B cell (primary cell): ENCODE measurements at regions not wholly inside any gene's neighbourhood (a gene's known extent, or its start where the extent isn't known, plus 50 kb on each side); places are given as distances from the start of the nearest gene placed in this dataset.

Experiments
- ATAC-seq: fragments of 200-7000 bp; cut with Tn5 transposase; one replicate; pipeline ENCODE4 v1.10.0; 2021; ENCODE audit warnings: low read depth, mild to moderate bottlenecking, moderate number of reproducible peaks, moderate library complexity
- CTCF ChIA-PET: fragments of 350-600 bp; sonication (Branson Sonifier 250); formaldehyde crosslinking; loops from one replicate; lab custom pipeline; 2021; ENCODE audit warnings: antibody characterized with exemption, inconsistent platforms; lab: Charles Lee
- POLR2A ChIA-PET: fragments of 350-600 bp; sonication (Branson Sonifier 250); formaldehyde crosslinking; loops from one replicate; lab custom pipeline; 2021; ENCODE audit warnings: antibody characterized with exemption; lab: Charles Lee
- DNase-seq: peaks from one replicate; pipeline ENCODE4 v3.0.0; 2013
- H2AFZ ChIP-seq: 2 replicates; pipeline ENCODE4 v1.6.1; 2012; ENCODE audit warnings: mild to moderate bottlenecking, low read depth, low read length; ENCODE audit not compliant: insufficient read depth, poor library complexity, severe bottlenecking
- H3K27ac ChIP-seq, 2 donors: 1 replicate in 1 of 2; 2 replicates in 1 of 2; pipeline ENCODE4 v1.5.1; 2012 to 2013; ENCODE audit warnings: low read length in 2 of 2, mild to moderate bottlenecking in 2 of 2, moderate library complexity in 1 of 2
- H3K27me3 ChIP-seq, 4 experiments: fragments of 200-600 bp in 1 of 4; sonication (generic) in 1 of 4; replicated peaks in 1 of 4; 1 replicate in 2 of 4; 2 replicates in 2 of 4; pipeline versions ENCODE4 v1.6.1 to v1.7.0; 2013 to 2016; ENCODE audit warnings: low read length in 3 of 4, mild to moderate bottlenecking in 2 of 4, mixed read lengths in 1 of 4, moderate library complexity in 1 of 4; ENCODE audit not compliant: insufficient read depth in 4 of 4, control insufficient read depth in 3 of 4; ENCODE audit errors: control extremely low read depth in 1 of 4
- H3K36me3 ChIP-seq, 2 experiments: replicated peaks in 1 of 2; 1 replicate in 1 of 2; 2 replicates in 1 of 2; pipeline versions ENCODE4 v1.6.1 to v1.7.1; 2013; ENCODE audit warnings: low read length in 1 of 2; ENCODE audit not compliant: insufficient read depth in 2 of 2, control insufficient read depth in 1 of 2; ENCODE audit errors: control extremely low read depth in 1 of 2, extremely low read depth in 1 of 2
- H3K4me1 ChIP-seq, 2 donors: fragments of 200-600 bp in 1 of 2; sonication (generic) in 1 of 2; 1 replicate in 1 of 2; 2 replicates in 1 of 2; pipeline versions ENCODE4 v1.5.1 to v1.6.1; 2013 to 2017; ENCODE audit warnings: low read length in 2 of 2; ENCODE audit not compliant: control insufficient read depth in 2 of 2, insufficient read depth in 2 of 2
- H3K4me2 ChIP-seq: replicated peaks from 2 replicates; pipeline ENCODE3; 2012; ENCODE audit warnings: mild to moderate bottlenecking, low read depth, low read length; ENCODE audit not compliant: poor library complexity, severe bottlenecking
- H3K4me3 ChIP-seq, 5 experiments: fragments of 200-600 bp in 1 of 5; sonication (generic) in 1 of 5; 1 replicate in 3 of 5; 2 replicates in 2 of 5; pipeline versions ENCODE4 v1.5.1 to v1.7.0; 2011 to 2016; ENCODE audit warnings: low read length in 4 of 5, mild to moderate bottlenecking in 4 of 5, low read depth in 2 of 5, control low read depth in 1 of 5, moderate library complexity in 1 of 5; ENCODE audit not compliant: insufficient read depth in 1 of 5; ENCODE audit errors: control extremely low read depth in 1 of 5, extremely low read depth in 1 of 5
- H3K79me2 ChIP-seq: fragments of 200-600 bp; sonication (generic); one replicate; pipeline ENCODE4 v1.6.0; 2016; ENCODE audit warnings: low read length; ENCODE audit not compliant: control insufficient read depth, insufficient read depth
- H3K9ac ChIP-seq: fragments of 200-600 bp; sonication (generic); 2 replicates; pipeline ENCODE4 v1.6.1; 2017; ENCODE audit warnings: mild to moderate bottlenecking, low read length, moderate library complexity
- H3K9me3 ChIP-seq, 3 donors: one replicate each; pipeline versions ENCODE4 v1.6.1 to v1.7.1; 2013; ENCODE audit warnings: low read length in 2 of 3; ENCODE audit not compliant: control insufficient read depth in 2 of 3, insufficient read depth in 1 of 3; ENCODE audit errors: control extremely low read depth in 1 of 3
- H4K20me1 ChIP-seq: 2 replicates; pipeline ENCODE4 v1.6.0; 2012; ENCODE audit warnings: mild to moderate bottlenecking, low read length; ENCODE audit not compliant: insufficient read depth, control insufficient read depth, poor library complexity, severe bottlenecking
- H3K27ac Mint-ChIP-seq: one replicate; pipeline ENCODE4 v1.8.0; 2021; ENCODE audit warnings: mixed read lengths
- H3K27me3 Mint-ChIP-seq: one replicate; pipeline ENCODE4 v1.8.0; 2021; ENCODE audit warnings: mixed read lengths
- H3K4me1 Mint-ChIP-seq: one replicate; pipeline ENCODE4 v1.8.0; 2021; ENCODE audit warnings: mixed read lengths
- H3K4me3 Mint-ChIP-seq: one replicate; pipeline ENCODE4 v1.8.0; 2021; ENCODE audit warnings: mixed read lengths
- H3K9me3 Mint-ChIP-seq: one replicate; pipeline ENCODE4 v1.8.0; 2022; ENCODE audit warnings: mixed read lengths; ENCODE audit not compliant: insufficient read depth
- EZH2 ChIP-seq: IDR thresholded peaks from 2 replicates; pipeline ENCODE4 v1.6.1; 2012; ENCODE audit warnings: borderline replicate concordance, low read depth, mild to moderate bottlenecking, moderate library complexity, low read length; ENCODE audit not compliant: insufficient read depth, poor library complexity, severe bottlenecking
- WGBS: methylation state at CpG from one replicate; pipeline ENCODE4 v1.1.5; 2013; ENCODE audit warnings: missing lambda C conversion rate; ENCODE audit not compliant: insufficient coverage; 5-methylcytosine and 5-hydroxymethylcytosine counted together
- intact Hi-C: fragments of 100-400 bp; cut with micrococcal nuclease; formaldehyde crosslinking; loops from one replicate; pipeline ENCODE4 v1.10.0; 2022
- TF ChIP-seq, protein P1 (sequence below): fragments of 200-600 bp; IDR thresholded peaks from one replicate; pipeline ENCODE4 v1.8.0; 2022; ENCODE audit warnings: antibody characterized with exemption, mild to moderate bottlenecking

DNA sequence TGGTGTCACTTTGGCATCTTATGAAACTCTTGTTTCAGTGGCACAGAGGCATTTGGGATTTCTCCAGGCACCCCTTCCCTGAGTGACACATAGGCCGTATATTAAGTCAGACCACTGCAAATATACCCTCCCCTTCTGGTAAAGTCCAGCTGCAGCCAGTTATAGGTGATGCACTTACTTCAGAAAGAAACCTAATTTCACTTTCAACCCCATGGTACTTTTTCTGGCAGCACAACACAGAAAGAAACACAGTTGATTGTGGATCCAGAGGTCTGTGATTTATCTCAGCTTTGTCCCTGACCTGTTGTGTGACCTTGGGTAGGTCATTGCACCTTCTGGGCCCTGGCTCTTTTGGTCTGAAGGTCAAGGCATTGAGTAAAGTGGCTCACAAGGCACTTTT lies 173.2 kb downstream of the BUB3 start:
- ChIA-PET CTCF (no interaction called here), POLR2A (no interaction called here)
- DNase-seq (no peak), ATAC-seq (no peak)
- Histone ChIP-seq H3K4me1 (no peaks in the 10 kb centered on the region), H3K9ac (no peak overlapping the region), H3K27ac (no peak overlapping the region), H2AFZ (no peak overlapping the region), H3K79me2 (no peaks in the 10 kb centered on the region), H4K20me1 (no peaks in the 10 kb centered on the region), H3K4me2 (no peak overlapping the region), H3K36me3 (no peaks in the 10 kb centered on the region), H3K4me3 (no peak overlapping the region), H3K27me3 (peaks cover 0 to 8% (median 0%) of the 10 kb centered on the region in 4 experiments), H3K9me3 (peaks cover 0 to 3% (median 0%) of the 10 kb centered on the region in 3 donors)
- H3K27ac Mint-ChIP-seq, result no peak overlapping the region
- H3K4me1 Mint-ChIP-seq, result no peaks in the 10 kb centered on the region
- peaks cover 2% of the 10 kb centered on the region for H3K9me3 Mint-ChIP-seq
- WGBS, result 78% methylated on average over 1 of the region's 1 CpG
- H3K27me3 Mint-ChIP-seq, result peaks cover 32% of the 10 kb centered on the region
- TF ChIP-seq EZH2, result no peak
- TF ChIP-seq, protein P1, sequence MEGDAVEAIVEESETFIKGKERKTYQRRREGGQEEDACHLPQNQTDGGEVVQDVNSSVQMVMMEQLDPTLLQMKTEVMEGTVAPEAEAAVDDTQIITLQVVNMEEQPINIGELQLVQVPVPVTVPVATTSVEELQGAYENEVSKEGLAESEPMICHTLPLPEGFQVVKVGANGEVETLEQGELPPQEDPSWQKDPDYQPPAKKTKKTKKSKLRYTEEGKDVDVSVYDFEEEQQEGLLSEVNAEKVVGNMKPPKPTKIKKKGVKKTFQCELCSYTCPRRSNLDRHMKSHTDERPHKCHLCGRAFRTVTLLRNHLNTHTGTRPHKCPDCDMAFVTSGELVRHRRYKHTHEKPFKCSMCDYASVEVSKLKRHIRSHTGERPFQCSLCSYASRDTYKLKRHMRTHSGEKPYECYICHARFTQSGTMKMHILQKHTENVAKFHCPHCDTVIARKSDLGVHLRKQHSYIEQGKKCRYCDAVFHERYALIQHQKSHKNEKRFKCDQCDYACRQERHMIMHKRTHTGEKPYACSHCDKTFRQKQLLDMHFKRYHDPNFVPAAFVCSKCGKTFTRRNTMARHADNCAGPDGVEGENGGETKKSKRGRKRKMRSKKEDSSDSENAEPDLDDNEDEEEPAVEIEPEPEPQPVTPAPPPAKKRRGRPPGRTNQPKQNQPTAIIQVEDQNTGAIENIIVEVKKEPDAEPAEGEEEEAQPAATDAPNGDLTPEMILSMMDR, result no peak
- no peak overlapping the region for H3K4me3 Mint-ChIP-seq
- intact Hi-C loops, result no loop called here

DNA sequence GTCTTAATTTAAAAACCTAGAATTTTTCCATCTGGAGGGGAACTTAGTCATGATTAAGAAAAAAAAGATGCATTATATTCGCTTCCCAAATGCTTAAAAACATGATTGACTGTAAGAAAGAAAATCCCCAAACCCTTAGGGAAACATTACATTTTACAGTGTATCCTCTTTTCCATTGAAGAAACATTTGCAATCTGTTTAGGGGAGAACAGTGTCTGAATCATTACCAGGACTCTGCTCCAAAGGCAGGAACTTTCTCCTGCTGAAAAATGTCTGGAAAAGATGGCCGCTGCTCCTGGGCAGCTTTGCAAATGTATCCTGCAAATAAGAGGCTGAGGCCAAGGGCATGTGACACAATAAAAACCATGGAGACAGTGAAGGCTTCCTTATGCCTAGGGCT lies 173.7 kb downstream of the BUB3 start:
- Histone ChIP-seq H3K79me2 (no peaks in the 10 kb centered on the region), H3K4me1 (no peaks in the 10 kb centered on the region), H3K27me3 (peaks cover 0 to 8% (median 0%) of the 10 kb centered on the region in 4 experiments), H3K4me3 (no peak overlapping the region), H2AFZ (no peak overlapping the region), H3K9ac (no peak overlapping the region), H3K9me3 (peaks cover 0 to 3% (median 0%) of the 10 kb centered on the region in 3 donors), H3K4me2 (no peak overlapping the region), H3K27ac (no peak overlapping the region), H3K36me3 (no peaks in the 10 kb centered on the region), H4K20me1 (no peaks in the 10 kb centered on the region)
- H3K27ac Mint-ChIP-seq, result no peak overlapping the region
- H3K4me1 Mint-ChIP-seq, result no peaks in the 10 kb centered on the region
- intact Hi-C loops, result no loop called here
- H3K4me3 Mint-ChIP-seq, result no peak overlapping the region
- DNase-seq (no peak), ATAC-seq (no peak)
- POLR2A ChIA-PET, result no interaction called here
- CTCF ChIA-PET, result no interaction called here
- TF ChIP-seq EZH2, result no peak
- TF ChIP-seq, protein P1, result no peak
- WGBS, result 92% methylated on average over 1 of the region's 2 CpGs
- peaks cover 32% of the 10 kb centered on the region for H3K27me3 Mint-ChIP-seq
- peaks cover 2% of the 10 kb centered on the region for H3K9me3 Mint-ChIP-seq
